Astrocyte (in vitro differentiated cells and primary cell): ENCODE measurements at regions not wholly inside any gene's neighbourhood (a gene's known extent, or its start where the extent isn't known, plus 50 kb on each side); places are given as distances from the start of the nearest gene placed in this dataset.

Experiments used
- DNase-seq: peaks from one replicate; pipeline ENCODE4 v3.0.0-alpha.2; 2010; ENCODE audit warnings: low read depth
- FAIRE-seq: peaks from 2 replicates; lab custom pipeline; 2011; peaks lifted over from hg19 to GRCh38; lab: Jason Lieb, UNC
- H2AFZ ChIP-seq: 2 replicates; pipeline ENCODE4 v1.6.0; 2012; ENCODE audit warnings: low read depth, low read length, inconsistent platforms
- H3K27ac ChIP-seq: 2 replicates; pipeline ENCODE4 v1.5.1; 2011; ENCODE audit warnings: low read depth, low read length, inconsistent platforms
- H3K27me3 ChIP-seq: 2 replicates; pipeline ENCODE4 v1.6.0; 2011; ENCODE audit warnings: low read length, inconsistent platforms; ENCODE audit not compliant: insufficient read depth
- H3K36me3 ChIP-seq: 2 replicates; pipeline ENCODE4 v1.5.1; 2011; ENCODE audit warnings: low read length, inconsistent platforms; ENCODE audit not compliant: insufficient read depth
- H3K4me1 ChIP-seq: 2 replicates; pipeline ENCODE4 v1.5.1; 2011; ENCODE audit warnings: low read length, inconsistent platforms; ENCODE audit not compliant: insufficient read depth
- H3K4me2 ChIP-seq: 2 replicates; pipeline ENCODE4 v1.6.0; 2012; ENCODE audit warnings: low read length, inconsistent platforms
- H3K4me3 ChIP-seq: 2 replicates; pipeline ENCODE4 v1.5.1; 2011; ENCODE audit warnings: low read depth, mild to moderate bottlenecking, low read length, inconsistent platforms; ENCODE audit not compliant: insufficient read depth
- H3K79me2 ChIP-seq: 2 replicates; pipeline ENCODE4 v1.6.0; 2012; ENCODE audit warnings: mild to moderate bottlenecking, low read length, inconsistent platforms; ENCODE audit not compliant: insufficient read depth
- H3K9ac ChIP-seq: 2 replicates; pipeline ENCODE4 v1.6.0; 2012; ENCODE audit warnings: mild to moderate bottlenecking, low read length, inconsistent platforms
- H3K9me3 ChIP-seq: 2 replicates; pipeline ENCODE4 v1.5.1; 2012; ENCODE audit warnings: low read depth, mild to moderate bottlenecking, low read length, inconsistent platforms; ENCODE audit not compliant: insufficient read depth
- H4K20me1 ChIP-seq: 2 replicates; pipeline ENCODE4 v1.6.0; 2012; ENCODE audit warnings: low read length, inconsistent platforms; ENCODE audit not compliant: insufficient read depth
- H3K27ac Mint-ChIP-seq: one replicate; pipeline ENCODE4 v1.8.0; 2021; ENCODE audit warnings: mild to moderate bottlenecking, mixed read lengths; ENCODE audit not compliant: unreplicated experiment
- H3K27me3 Mint-ChIP-seq: one replicate; pipeline ENCODE4 v1.8.0; 2021; ENCODE audit warnings: low read depth, mixed read lengths; ENCODE audit not compliant: unreplicated experiment
- H3K36me3 Mint-ChIP-seq: one replicate; pipeline ENCODE4 v1.8.0; 2021; ENCODE audit warnings: low read depth, mixed read lengths; ENCODE audit not compliant: unreplicated experiment
- H3K4me1 Mint-ChIP-seq: one replicate; pipeline ENCODE4 v1.8.0; 2021; ENCODE audit warnings: low read depth, mixed read lengths; ENCODE audit not compliant: unreplicated experiment
- H3K4me3 Mint-ChIP-seq: one replicate; pipeline ENCODE4 v1.8.0; 2021; ENCODE audit warnings: mild to moderate bottlenecking, moderate library complexity, mixed read lengths; ENCODE audit not compliant: unreplicated experiment
- H3K9me3 Mint-ChIP-seq: one replicate; pipeline ENCODE4 v1.8.0; 2021; ENCODE audit warnings: mild to moderate bottlenecking, mixed read lengths; ENCODE audit not compliant: unreplicated experiment
- CTCF ChIP-seq: IDR thresholded peaks from 2 replicates; pipeline ENCODE4 v1.5.1; 2011; ENCODE audit warnings: low read depth, mild to moderate bottlenecking, inconsistent platforms, low read length, moderate library complexity; ENCODE audit not compliant: insufficient read depth
- EZH2 ChIP-seq: IDR thresholded peaks from 2 replicates; pipeline ENCODE4 v1.6.1; 2012; ENCODE audit warnings: mild to moderate bottlenecking, low read length, inconsistent platforms; ENCODE audit not compliant: insufficient read depth

GRCh38 chrX:7261672-7262332 is 113.8 kb upstream of the PUDP start:
- no peaks in the 10 kb centered on the region for H3K9me3 Mint-ChIP-seq
- no peaks in the 10 kb centered on the region for H3K27me3 Mint-ChIP-seq
- peaks cover 2% of the 10 kb centered on the region for H3K36me3 Mint-ChIP-seq
- Histone ChIP-seq H3K27me3 (no peaks in the 10 kb centered on the region), H3K9ac (no peak overlapping the region), H3K27ac (no peak overlapping the region), H3K4me3 (no peak overlapping the region), H4K20me1 (no peaks in the 10 kb centered on the region), H3K4me2 (no peak overlapping the region), H3K9me3 (no peaks in the 10 kb centered on the region), H2AFZ (no peak overlapping the region), H3K4me1 (no peaks in the 10 kb centered on the region), H3K79me2 (no peaks in the 10 kb centered on the region), H3K36me3 (no peaks in the 10 kb centered on the region)
- DNase-seq, result no peak
- peak; percentile 39 for FAIRE-seq
- H3K4me1 Mint-ChIP-seq, result no peaks in the 10 kb centered on the region
- H3K4me3 Mint-ChIP-seq, result no peak overlapping the region
- H3K27ac Mint-ChIP-seq, result no peak overlapping the region
- TF ChIP-seq EZH2 (no peak), CTCF (no peak)

- no peaks in the 10 kb centered on the region for H3K4me1 ChIP-seq
- no peak overlapping the region for H3K4me3 ChIP-seq
- H3K27ac ChIP-seq, result no peak overlapping the region
- H3K79me2 ChIP-seq, result no peaks in the 10 kb centered on the region
- DNase-seq, result no peak
- no peak overlapping the region for H3K4me3 Mint-ChIP-seq
- H3K27me3 Mint-ChIP-seq, result no peaks in the 10 kb centered on the region
- no peak overlapping the region for H3K9ac ChIP-seq
- H3K36me3 ChIP-seq, result no peaks in the 10 kb centered on the region
- no peaks in the 10 kb centered on the region for H3K27me3 ChIP-seq
- FAIRE-seq, result no peak
- no peaks in the 10 kb centered on the region for H3K9me3 ChIP-seq
- no peaks in the 10 kb centered on the region for H3K9me3 Mint-ChIP-seq
- TF ChIP-seq EZH2 (no peak), CTCF (no peak)
- no peak overlapping the region for H3K27ac Mint-ChIP-seq
- H3K4me2 ChIP-seq, result no peak overlapping the region
- peaks cover 4% of the 10 kb centered on the region for H3K36me3 Mint-ChIP-seq
- H2AFZ ChIP-seq, result no peak overlapping the region
- H4K20me1 ChIP-seq, result no peaks in the 10 kb centered on the region
- H3K4me1 Mint-ChIP-seq, result peaks cover 3% of the 10 kb centered on the region
These were observed 106.2 kb upstream of the PUDP start for GRCh38 chrX:7254144-7254543.

DNA sequence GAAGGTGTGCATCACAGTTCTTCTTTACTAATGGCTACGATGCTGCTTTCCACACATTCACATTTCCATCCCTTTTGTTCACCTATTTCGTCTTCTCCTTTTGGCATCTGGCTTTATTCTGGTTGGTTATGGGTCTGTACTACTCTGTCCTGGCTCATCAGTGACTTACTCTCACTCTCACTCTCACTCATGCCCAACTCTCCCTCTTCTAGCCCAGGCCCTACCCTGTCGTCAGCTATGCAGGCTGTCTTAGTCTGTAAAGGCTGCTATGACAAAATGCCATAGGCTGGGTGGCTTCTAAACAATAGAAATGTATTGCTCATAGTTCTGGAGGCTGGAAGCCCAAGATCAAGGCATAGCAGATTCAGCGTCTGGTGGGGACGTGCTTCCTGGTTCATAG is 105.6 kb upstream of the PUDP start:
- Histone ChIP-seq H3K36me3 (no peaks in the 10 kb centered on the region), H4K20me1 (no peaks in the 10 kb centered on the region), H3K27me3 (no peaks in the 10 kb centered on the region), H3K4me3 (no peak overlapping the region), H3K79me2 (no peaks in the 10 kb centered on the region), H3K4me1 (no peaks in the 10 kb centered on the region), H3K9me3 (no peaks in the 10 kb centered on the region), H3K27ac (no peak overlapping the region), H3K4me2 (no peak overlapping the region), H3K9ac (no peak overlapping the region), H2AFZ (no peak overlapping the region)
- Mint-ChIP-seq H3K27ac (no peak overlapping the region), H3K9me3 (peaks cover 3% of the 10 kb centered on the region), H3K27me3 (no peaks in the 10 kb centered on the region), H3K4me1 (peaks cover 3% of the 10 kb centered on the region), H3K4me3 (no peak overlapping the region), H3K36me3 (peaks cover 4% of the 10 kb centered on the region)
- DNase-seq (no peak), FAIRE-seq (no peak)
- TF ChIP-seq EZH2 (no peak), CTCF (no peak)
